ENCODE measurements at regions not wholly inside any gene's neighbourhood (a gene's known extent, or its start where the extent isn't known, plus 50 kb on each side); places are given as distances from the start of the nearest gene placed in this dataset.
A peak's percentile ranks its signal among the peaks of the same experiment; 100 is the strongest.

DNA sequence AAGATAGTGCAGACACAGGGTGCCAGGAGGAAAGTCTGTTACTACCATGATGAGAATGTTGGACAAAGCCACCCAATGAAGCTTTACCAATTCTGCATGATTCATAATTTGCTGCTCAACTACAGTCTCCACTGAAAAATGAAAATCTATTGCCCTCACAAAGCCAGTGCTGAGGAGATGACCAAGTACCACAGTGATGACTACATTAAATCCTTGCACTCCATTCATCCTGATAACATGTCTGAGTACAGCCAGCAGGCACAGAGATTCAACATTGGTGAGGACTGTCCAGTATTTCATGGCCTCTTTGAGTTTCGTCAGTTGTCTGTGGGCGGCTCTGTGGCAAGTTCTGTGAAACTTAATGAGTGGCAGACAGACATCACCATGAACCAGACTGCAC lies 144.0 kb downstream of the PLCE1 start:
- DNase-seq (ENCODE audit: low spot score) = no peak

DNA sequence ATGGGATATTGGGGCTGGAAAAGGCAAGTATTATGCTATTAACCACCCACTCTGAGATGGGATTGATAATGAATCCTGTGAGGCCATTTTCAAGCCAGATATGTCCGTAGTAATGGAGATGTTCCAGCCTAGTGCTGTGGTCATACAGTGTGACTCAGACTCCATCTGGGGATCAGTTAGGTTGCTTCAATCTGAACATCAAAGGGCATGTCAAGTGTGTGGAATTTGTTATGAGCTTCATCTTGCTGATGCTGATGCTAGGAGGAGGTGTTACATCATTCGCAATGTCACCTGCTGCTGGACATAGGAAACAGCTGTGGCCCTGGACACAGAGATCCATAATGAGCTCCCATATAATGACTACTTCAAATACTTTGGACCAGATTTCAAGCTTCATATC lies 144.7 kb downstream of the PLCE1 start:
- TF ChIP-seq, protein P1, sequence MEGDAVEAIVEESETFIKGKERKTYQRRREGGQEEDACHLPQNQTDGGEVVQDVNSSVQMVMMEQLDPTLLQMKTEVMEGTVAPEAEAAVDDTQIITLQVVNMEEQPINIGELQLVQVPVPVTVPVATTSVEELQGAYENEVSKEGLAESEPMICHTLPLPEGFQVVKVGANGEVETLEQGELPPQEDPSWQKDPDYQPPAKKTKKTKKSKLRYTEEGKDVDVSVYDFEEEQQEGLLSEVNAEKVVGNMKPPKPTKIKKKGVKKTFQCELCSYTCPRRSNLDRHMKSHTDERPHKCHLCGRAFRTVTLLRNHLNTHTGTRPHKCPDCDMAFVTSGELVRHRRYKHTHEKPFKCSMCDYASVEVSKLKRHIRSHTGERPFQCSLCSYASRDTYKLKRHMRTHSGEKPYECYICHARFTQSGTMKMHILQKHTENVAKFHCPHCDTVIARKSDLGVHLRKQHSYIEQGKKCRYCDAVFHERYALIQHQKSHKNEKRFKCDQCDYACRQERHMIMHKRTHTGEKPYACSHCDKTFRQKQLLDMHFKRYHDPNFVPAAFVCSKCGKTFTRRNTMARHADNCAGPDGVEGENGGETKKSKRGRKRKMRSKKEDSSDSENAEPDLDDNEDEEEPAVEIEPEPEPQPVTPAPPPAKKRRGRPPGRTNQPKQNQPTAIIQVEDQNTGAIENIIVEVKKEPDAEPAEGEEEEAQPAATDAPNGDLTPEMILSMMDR (IDR thresholded peaks at IDR 0.05) = no peak
- no peak overlapping the region for H3K4me3 ChIP-seq
- no peak overlapping the region for H3K27ac ChIP-seq
- DNase-seq (ENCODE audit: low spot score) = no peak

More for the DNA sequence above, 144.0 kb downstream of the PLCE1 start:
- Histone ChIP-seq H3K27ac (no peak overlapping the region), H3K4me3 (no peak overlapping the region)
- TF ChIP-seq, protein P1 (IDR thresholded peaks at IDR 0.05) = no peak

DNA sequence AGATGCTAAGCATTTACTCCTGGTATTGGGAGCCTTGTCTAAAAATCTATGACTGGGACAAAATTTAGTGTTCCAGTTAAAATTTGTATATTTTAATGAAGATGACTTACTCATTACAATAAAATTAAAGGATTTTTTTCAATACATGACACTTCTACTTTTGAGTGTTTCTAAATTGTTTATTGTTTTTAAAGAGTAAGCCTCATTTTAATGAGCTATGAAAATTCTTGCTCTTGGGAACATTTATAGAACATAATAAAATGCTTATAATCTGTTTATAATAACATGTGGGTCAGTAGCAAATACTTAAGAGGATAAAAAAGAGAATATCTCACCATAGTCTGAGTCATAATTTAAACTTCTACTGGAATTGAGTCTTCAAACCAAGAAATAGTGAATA lies 149.5 kb downstream of the PLCE1 start:
- DNase-seq (ENCODE audit: low spot score) = no peak
- TF ChIP-seq, protein P1 (IDR thresholded peaks at IDR 0.05) = no peak
- H3K27ac ChIP-seq = no peak overlapping the region
- no peak overlapping the region for H3K4me3 ChIP-seq

DNA sequence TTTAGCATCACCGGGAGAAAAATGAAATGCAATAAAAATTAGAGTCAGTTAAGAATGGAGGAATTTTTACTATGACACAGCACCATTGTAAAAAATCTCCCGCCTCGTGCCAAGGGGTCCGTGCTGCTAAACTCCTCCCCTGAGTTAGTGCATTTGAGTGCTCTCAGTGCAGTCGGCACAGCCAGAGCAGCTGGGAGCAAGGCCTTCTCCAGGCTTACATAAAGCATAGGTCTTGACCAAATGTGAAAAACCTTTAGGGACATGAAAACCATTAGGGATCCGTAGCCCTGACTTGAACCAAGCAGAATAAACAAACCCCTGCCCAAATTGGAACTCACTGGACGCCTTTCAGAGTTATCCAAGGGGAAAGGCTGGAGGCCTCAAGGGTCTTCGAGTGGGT lies 152.6 kb downstream of the PLCE1 start:
- TF ChIP-seq, protein P1 (IDR thresholded peaks at IDR 0.05) = no peak
- Histone ChIP-seq H3K4me3 (no peak overlapping the region), H3K27ac (peak overlapping the region; percentile 18 to 19)
- no peak for DNase-seq (ENCODE audit: low spot score)

DNA sequence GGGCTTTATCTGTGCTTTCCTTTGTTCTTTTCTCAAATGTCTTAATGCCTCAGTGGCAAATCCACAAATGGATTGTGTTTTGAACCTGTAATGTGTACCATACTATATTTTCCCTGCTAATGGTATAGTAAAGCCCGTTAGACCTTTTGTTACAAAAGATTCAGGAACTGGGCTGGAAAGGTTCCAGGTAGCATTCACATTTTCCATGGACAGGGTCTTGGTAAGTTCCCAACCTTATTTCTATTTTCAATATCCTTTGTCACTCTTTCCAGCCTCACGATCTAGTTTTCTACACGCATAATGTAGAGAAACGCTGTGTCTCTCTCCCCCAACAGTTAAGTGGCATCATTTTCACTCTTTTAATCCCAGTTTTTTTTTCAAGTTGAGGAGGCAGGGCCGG lies 153.0 kb downstream of the PLCE1 start:
- peak overlapping the region; percentile 18 to 19 for H3K27ac ChIP-seq
- TF ChIP-seq, protein P1 (IDR thresholded peaks at IDR 0.05) = no peak
- DNase-seq (ENCODE audit: low spot score) = no peak
- H3K4me3 ChIP-seq = no peak overlapping the region

DNA sequence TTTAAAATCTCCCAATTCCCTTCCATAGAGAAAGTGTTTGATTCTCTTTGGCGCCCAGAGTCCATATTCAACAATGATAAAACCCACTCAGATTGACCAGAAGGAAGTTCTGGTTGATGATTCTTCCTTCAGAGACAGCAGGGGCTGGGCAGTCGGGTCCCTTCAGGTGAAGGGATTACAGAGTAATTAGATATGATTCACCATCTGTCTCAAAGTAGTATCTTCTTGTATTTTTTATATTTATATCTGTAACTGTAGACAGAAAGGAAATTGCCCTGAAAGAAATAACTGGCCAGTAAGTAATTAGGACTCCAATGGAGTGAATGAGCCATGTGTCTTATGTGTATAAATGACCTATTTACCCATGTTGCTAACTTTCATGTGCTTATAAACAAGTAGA lies 156.0 kb downstream of the PLCE1 start:
- no peak overlapping the region for H3K4me3 ChIP-seq
- TF ChIP-seq, protein P1 (IDR thresholded peaks at IDR 0.05) = no peak
- H3K27ac ChIP-seq = no peak overlapping the region
- DNase-seq (ENCODE audit: low spot score) = no peak

DNA sequence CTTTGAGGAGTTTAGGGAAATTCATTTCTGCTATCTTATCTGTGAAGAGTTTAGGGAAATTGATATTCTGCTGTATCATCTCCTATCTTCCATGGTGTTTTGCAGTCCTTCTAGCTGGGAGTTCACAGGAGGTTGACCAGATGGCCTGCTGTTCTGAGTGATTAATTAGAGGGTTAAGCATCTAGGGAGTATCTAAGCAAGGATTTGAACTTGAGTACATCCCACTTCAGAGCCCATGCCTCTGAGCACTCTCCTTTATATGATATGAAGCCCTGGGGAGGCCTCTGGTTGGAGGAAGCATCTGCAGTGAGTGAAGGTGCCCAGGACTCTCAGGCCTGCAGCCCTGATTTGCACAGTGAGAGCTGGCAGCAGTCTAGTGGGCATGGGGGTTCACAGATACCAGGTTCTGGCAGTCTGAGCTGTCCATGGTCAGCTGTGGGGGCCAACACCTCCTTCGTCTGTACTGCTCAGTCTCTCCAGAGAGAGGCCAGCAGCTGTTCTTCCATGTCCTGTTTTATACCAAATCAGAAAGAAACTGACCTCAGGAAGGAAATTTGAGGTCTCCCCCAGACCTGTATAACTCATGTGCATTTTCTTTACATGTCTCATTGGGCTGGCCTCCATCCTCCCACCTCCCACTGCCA lies 156.9 kb downstream of the PLCE1 start:
- no peak for DNase-seq (ENCODE audit: low spot score)
- TF ChIP-seq, protein P1 (IDR thresholded peaks at IDR 0.05) = no peak
- Histone ChIP-seq H3K4me3 (no peak overlapping the region), H3K27ac (no peak overlapping the region)

All from coronary artery (tissue), 2 donors.